Sigmoid colon (tissue), 6 donors: ENCODE measurements at regions not wholly inside any gene's neighbourhood (a gene's known extent, or its start where the extent isn't known, plus 50 kb on each side); places are given as distances from the start of the nearest gene placed in this dataset.

Experiments used
- DNase-seq: peaks from one replicate; pipeline ENCODE4 v3.0.0-alpha.2; 2019
- H3K27ac ChIP-seq, 4 donors: fragments of 200-600 bp; sonication (generic); one replicate each; pipeline ENCODE4 v1.5.1; 2016 to 2019; ENCODE audit warnings: mild to moderate bottlenecking in 1 of 4
- H3K27me3 ChIP-seq, 3 donors: fragments of 200-600 bp; sonication (generic); one replicate each; pipeline ENCODE4 v1.5.1; 2019; ENCODE audit warnings: mild to moderate bottlenecking in 1 of 3
- H3K36me3 ChIP-seq, 4 donors: fragments of 200-600 bp; sonication (generic); one replicate each; pipeline ENCODE4 v1.5.1; 2016 to 2019
- H3K4me1 ChIP-seq, 4 donors: fragments of 200-600 bp; sonication (generic); one replicate each; pipeline ENCODE4 v1.5.1; 2017 to 2019
- H3K4me3 ChIP-seq, 4 donors: fragments of 200-600 bp; sonication (generic); one replicate each; pipeline ENCODE4 v1.5.1; 2017 to 2019; ENCODE audit warnings: mild to moderate bottlenecking in 2 of 4, moderate library complexity in 1 of 4
- H3K9me3 ChIP-seq, 4 donors: fragments of 200-600 bp in 3 of 4; sonication (generic) in 3 of 4; one replicate each; pipeline versions ENCODE4 v1.5.1 to v1.6.1; 2013 to 2019
- EP300 ChIP-seq, 4 donors: sonication (generic); formaldehyde crosslinking; IDR thresholded peaks; one replicate each; pipeline ENCODE4 v1.6.1; 2017; ENCODE audit warnings: antibody characterized with exemption in 4 of 4
- POLR2A ChIP-seq, 2 donors: fragments of 450-650 bp; IDR thresholded peaks; one replicate each; pipeline ENCODE4 v1.6.1; 2016; ENCODE audit warnings: antibody characterized with exemption in 2 of 2, mild to moderate bottlenecking in 2 of 2, moderate library complexity in 2 of 2
- POLR2AphosphoS5 ChIP-seq, 4 donors: sonication (generic); formaldehyde crosslinking; IDR thresholded peaks; one replicate each; pipeline ENCODE4 v1.6.1; 2017; ENCODE audit warnings: antibody characterized with exemption in 4 of 4
- WGBS, 2 donors: extraction: QIAGEN DNeasy Blood & Tissue Kit; methylation state at CpG; one replicate each; pipeline ENCODE4 v1.1.7; 2013; 5-methylcytosine and 5-hydroxymethylcytosine counted together
- intact Hi-C: fragments of 100-400 bp; cut with DNase I; formaldehyde crosslinking; loops from one replicate; pipeline ENCODE4 v1.15.1; 2023
- TF ChIP-seq, protein P1 (sequence below), 4 experiments: fragments of 450-650 bp in 3 of 4; fragments of 200-600 bp in 1 of 4; IDR thresholded peaks; one replicate each; pipeline ENCODE4 v1.5.1; 2016 to 2019; ENCODE audit warnings: antibody characterized with exemption in 4 of 4, mild to moderate bottlenecking in 3 of 4, moderate library complexity in 2 of 4
- donor health status: healthy with polysubstance abuse.
- donor health status: healthy.

DNA sequence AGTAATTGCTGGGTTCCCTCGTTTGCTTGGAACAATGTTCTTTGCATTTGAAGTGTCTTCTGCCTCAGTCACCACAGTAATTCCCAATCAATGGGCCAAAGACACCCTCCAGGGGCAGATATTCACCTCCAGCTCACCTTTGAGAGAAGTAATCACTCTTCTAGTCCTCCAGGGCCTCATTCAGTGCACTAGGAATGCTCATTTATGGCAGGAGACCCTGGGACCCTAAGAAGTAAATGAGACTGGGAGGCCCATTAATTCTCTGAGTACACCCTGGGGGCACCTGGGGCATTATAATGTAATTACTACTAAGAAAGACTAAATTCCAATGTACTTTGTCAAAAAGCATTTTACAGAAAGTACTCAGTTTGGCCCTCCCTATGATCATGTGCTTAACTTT lies 158.2 kb upstream of the XYLT1 start:
- WGBS, 2 donors, result 34 to 42% methylated on average over 1 of the region's 1 CpG

DNA sequence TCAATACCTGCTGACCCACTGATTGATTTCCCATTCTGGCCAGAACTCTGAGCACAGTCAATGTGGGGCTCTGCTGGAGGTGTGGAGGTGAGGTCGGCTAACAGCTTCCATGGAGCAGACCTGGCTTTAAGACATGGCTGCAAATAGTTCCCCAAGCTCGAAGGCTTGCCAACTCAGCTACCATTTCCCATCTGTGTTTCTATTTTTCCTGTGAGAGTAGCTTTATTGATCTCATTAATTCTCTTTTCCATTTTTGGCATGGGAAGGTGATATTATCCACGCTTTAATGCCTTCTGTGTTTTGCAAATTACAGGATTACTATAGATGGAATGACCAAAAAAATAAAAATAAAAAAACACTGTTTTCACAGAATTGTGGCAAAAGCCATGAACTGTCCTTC lies 151.6 kb upstream of the XYLT1 start:
- no peak overlapping the region for H3K4me3 ChIP-seq
- intact Hi-C loops, result no loop called here

More for the DNA sequence above, 158.2 kb upstream of the XYLT1 start:
- Histone ChIP-seq H3K4me1 (no peaks in the 10 kb centered on the region), H3K36me3 (no peaks in the 10 kb centered on the region), H3K27ac (no peak overlapping the region), H3K27me3 (peaks cover 0 to 11% (median 0%) of the 10 kb centered on the region in 3 donors), H3K9me3 (peaks cover 0 to 16% (median 7%) of the 10 kb centered on the region in 4 donors), H3K4me3 (no peak overlapping the region)
- TF ChIP-seq POLR2A (IDR thresholded peaks at IDR 0.05) (no peak), POLR2AphosphoS5 (IDR thresholded peaks at IDR 0.05) (no peak), EP300 (IDR thresholded peaks at IDR 0.05) (no peak)
- TF ChIP-seq, protein P1, sequence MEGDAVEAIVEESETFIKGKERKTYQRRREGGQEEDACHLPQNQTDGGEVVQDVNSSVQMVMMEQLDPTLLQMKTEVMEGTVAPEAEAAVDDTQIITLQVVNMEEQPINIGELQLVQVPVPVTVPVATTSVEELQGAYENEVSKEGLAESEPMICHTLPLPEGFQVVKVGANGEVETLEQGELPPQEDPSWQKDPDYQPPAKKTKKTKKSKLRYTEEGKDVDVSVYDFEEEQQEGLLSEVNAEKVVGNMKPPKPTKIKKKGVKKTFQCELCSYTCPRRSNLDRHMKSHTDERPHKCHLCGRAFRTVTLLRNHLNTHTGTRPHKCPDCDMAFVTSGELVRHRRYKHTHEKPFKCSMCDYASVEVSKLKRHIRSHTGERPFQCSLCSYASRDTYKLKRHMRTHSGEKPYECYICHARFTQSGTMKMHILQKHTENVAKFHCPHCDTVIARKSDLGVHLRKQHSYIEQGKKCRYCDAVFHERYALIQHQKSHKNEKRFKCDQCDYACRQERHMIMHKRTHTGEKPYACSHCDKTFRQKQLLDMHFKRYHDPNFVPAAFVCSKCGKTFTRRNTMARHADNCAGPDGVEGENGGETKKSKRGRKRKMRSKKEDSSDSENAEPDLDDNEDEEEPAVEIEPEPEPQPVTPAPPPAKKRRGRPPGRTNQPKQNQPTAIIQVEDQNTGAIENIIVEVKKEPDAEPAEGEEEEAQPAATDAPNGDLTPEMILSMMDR (IDR thresholded peaks at IDR 0.05), result no peak
- intact Hi-C loops, result no loop called here
- DNase-seq, result no peak

DNA sequence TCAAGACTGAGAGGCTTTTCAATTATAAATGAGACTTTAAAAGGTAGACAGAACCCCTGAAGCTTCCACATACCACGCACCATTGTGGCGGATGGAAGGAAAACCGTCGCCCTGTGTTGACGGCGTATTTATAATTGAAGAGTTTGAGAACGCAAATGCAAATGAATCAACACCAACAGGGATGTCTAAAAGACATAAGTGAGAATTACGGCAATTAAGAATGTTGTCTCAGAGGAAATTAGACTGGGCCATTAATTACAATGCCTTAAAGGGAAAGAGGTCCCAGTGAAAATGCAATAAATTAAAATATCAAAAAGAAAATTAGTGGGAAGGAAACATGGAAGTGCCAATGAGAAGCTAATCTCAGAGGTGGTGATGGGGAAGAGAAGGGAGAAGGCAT lies 148.5 kb upstream of the XYLT1 start:
- intact Hi-C loops, result no loop called here
- H3K4me1 ChIP-seq, result no peaks in the 10 kb centered on the region
- H3K27me3 ChIP-seq, result no peaks in the 10 kb centered on the region
- H3K4me3 ChIP-seq, result no peak overlapping the region
- no peak for TF ChIP-seq POLR2A (IDR thresholded peaks at IDR 0.05)
- no peak for TF ChIP-seq POLR2AphosphoS5 (IDR thresholded peaks at IDR 0.05)
- no peak for TF ChIP-seq EP300 (IDR thresholded peaks at IDR 0.05)
- TF ChIP-seq, protein P1 (IDR thresholded peaks at IDR 0.05), result no peak
- no peak overlapping the region for H3K27ac ChIP-seq
- 83 to 89% methylated on average over 8 of the region's 8 CpGs for whole genome bisulfite sequencing, 2 donors
- H3K36me3 ChIP-seq, result no peaks in the 10 kb centered on the region
- DNase-seq, result no peak
- peaks cover 0 to under 1% (median 0%) of the 10 kb centered on the region in 4 donors for H3K9me3 ChIP-seq

More for the DNA sequence above, 151.6 kb upstream of the XYLT1 start:
- Histone ChIP-seq H3K9me3 (peaks cover 0 to 11% (median 4%) of the 10 kb centered on the region in 4 donors), H3K4me1 (no peaks in the 10 kb centered on the region), H3K27me3 (no peaks in the 10 kb centered on the region), H3K27ac (no peak overlapping the region), H3K36me3 (no peaks in the 10 kb centered on the region)
- WGBS, 2 donors, result 55 to 70% methylated on average over 3 of the region's 3 CpGs
- no peak for DNase-seq
- no peak for TF ChIP-seq EP300 (IDR thresholded peaks at IDR 0.05)
- TF ChIP-seq POLR2A (IDR thresholded peaks at IDR 0.05), result no peak
- TF ChIP-seq, protein P1 (IDR thresholded peaks at IDR 0.05), result no peak
- no peak for TF ChIP-seq POLR2AphosphoS5 (IDR thresholded peaks at IDR 0.05)

DNA sequence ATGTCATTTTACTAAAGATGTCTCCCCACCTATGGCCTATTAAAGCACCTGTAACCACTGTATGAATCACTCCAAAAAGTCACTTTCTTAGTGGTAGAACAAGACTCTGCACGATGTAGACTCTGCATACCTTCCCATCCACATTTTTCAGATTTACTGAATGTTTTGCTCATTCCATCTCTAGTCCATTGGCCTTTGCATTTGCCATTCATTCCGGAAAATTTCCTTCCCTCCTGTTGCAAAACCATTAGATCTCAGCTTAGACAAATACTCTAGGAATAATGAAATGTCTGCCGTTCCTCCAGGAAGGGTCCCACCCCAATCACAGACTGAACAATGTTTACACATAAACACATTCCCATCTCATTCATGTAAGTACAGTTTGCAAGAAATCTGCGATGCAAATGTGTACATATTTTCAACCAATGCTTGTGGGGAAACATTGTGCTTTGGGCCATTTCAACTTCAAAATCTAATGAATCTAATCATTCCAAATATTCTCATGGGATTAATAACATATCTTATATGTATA lies 146.3 kb upstream of the XYLT1 start:
- 79 to 86% methylated on average over 4 of the region's 4 CpGs for WGBS, 2 donors
- Histone ChIP-seq H3K9me3 (no peaks in the 10 kb centered on the region), H3K27ac (no peak overlapping the region), H3K4me3 (no peak overlapping the region), H3K4me1 (peaks cover 0 to 3% (median 0%) of the 10 kb centered on the region in 4 donors), H3K27me3 (no peaks in the 10 kb centered on the region), H3K36me3 (no peaks in the 10 kb centered on the region)
- intact Hi-C loops, result no loop called here
- DNase-seq, result no peak
- TF ChIP-seq POLR2AphosphoS5 (IDR thresholded peaks at IDR 0.05) (no peak), POLR2A (IDR thresholded peaks at IDR 0.05) (no peak), EP300 (IDR thresholded peaks at IDR 0.05) (no peak)
- TF ChIP-seq, protein P1 (IDR thresholded peaks at IDR 0.05), result no peak

DNA sequence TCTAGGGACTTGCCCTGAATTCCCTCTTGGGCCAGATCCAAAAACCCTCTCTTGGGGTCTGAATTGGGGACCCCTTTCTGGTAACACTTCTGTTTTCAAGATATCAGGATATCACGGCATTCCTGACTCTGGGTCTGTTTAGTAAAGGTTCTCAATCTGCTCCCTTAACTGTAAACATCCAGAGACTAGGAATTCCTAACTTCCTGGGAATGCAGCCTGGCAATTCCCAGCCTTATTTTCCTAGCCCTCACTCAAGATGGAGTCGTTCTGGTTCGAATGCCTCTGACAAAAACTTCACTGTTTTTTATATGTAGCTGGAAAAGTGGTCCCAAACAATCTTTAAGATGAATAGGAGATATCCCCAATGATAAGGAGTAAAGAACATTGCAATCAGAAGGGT lies 141.6 kb upstream of the XYLT1 start:
- no peak overlapping the region for H3K4me3 ChIP-seq
- H3K9me3 ChIP-seq, result no peaks in the 10 kb centered on the region
- DNase-seq, result no peak
- no peak overlapping the region for H3K27ac ChIP-seq
- H3K4me1 ChIP-seq, result peaks cover 0 to 3% (median 0%) of the 10 kb centered on the region in 4 donors
- 60 to 69% methylated on average over 3 of the region's 3 CpGs for WGBS, 2 donors
- H3K27me3 ChIP-seq, result no peaks in the 10 kb centered on the region
- TF ChIP-seq POLR2AphosphoS5 (IDR thresholded peaks at IDR 0.05) (no peak), POLR2A (IDR thresholded peaks at IDR 0.05) (no peak), EP300 (IDR thresholded peaks at IDR 0.05) (no peak)
- TF ChIP-seq, protein P1 (IDR thresholded peaks at IDR 0.05), result no peak
- intact Hi-C loops, result no loop called here
- no peaks in the 10 kb centered on the region for H3K36me3 ChIP-seq
